ENCODE measurements at regions not wholly inside any gene's neighbourhood (a gene's known extent, or its start where the extent isn't known, plus 50 kb on each side); places are given as distances from the start of the nearest gene placed in this dataset.
"Not testable (repeated sequence)": the region's sequence is repeated elsewhere in the genome, so short reads cannot be mapped to it uniquely, and the experiment has no call there.

- no peak for DNase-seq
Measured at GRCh38 chr16:79965718-79966117, 365.2 kb upstream of the MAF start.

DNA sequence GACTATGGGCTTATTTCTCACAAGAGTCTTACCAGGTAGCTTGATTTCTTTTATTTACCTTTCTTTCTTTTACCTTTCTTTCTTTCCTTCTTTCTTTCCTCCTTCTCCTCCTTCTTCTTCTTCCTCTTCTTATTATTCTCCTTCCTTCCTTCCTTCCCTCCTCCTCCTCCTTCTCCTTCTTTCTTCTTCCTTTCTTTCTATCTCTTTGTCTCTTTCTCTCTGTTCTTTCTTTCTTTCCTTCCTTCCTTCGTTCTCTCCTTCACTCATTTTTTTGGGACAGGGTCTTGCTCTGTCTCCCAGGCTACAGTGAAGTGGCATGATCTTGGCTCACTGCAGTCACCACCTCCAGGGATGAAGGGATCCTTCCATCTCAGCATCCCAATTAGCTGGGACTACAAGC is 363.6 kb upstream of the MAF start:
- DNase-seq = no peak

DNA sequence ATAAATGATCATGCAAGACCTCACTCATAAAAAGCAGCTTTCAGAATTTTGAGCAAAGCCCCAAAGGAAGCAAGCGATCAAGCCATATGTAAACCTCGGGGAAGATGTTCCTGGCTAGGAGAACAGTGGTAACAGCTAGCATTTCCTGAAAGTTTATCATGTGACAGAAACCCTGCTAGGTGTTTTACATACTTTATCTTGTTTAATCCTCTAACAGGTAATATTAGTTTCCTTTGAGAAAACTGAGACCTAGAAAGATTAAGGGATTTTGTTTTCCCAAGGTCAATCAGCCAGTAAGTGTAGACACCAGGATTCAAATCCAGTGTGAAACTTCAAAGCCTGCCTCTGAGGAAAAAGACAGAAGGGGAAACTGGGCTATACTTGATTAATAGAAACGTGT is 362.4 kb upstream of the MAF start:
- DNase-seq = no peak

- no peak for DNase-seq
Measured at GRCh38 chr16:79959226-79959625, 358.7 kb upstream of the MAF start.

DNA sequence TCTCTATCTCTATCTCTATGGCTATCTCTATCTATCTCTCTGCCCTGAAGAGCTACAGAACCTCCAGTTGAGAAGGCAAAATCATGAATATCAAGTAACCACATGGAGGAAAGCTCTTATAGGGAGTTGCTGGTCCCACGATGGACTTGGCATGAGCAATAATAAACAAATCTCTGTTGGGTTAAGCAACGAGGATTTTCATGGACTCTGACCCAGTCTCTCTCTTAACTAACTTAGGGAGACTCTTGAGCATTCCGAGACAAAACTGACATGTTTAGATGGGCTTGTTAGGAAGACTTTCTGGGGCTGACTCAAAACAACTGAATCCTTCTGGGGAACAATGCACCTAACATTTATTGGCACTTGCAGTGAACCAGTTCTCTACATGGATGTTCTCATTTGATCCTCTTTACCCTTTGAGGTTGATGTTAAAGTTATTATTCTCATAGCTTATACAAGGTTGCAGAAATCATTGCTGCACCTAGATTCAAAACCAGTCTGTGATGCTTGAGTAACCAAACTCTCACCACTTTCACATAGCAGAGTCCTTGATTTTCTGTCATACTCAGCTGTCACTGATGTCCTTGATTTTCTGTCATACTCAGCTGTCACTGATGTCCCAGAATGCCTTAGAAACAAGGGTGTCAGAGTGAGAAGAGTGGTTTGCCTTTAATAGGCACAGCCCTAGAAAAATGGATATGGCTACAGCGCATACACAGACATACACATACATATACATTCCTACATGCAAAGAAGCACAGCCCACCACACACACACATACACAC is 354.6 kb upstream of the MAF start:
- DNase-seq = no peak

DNA sequence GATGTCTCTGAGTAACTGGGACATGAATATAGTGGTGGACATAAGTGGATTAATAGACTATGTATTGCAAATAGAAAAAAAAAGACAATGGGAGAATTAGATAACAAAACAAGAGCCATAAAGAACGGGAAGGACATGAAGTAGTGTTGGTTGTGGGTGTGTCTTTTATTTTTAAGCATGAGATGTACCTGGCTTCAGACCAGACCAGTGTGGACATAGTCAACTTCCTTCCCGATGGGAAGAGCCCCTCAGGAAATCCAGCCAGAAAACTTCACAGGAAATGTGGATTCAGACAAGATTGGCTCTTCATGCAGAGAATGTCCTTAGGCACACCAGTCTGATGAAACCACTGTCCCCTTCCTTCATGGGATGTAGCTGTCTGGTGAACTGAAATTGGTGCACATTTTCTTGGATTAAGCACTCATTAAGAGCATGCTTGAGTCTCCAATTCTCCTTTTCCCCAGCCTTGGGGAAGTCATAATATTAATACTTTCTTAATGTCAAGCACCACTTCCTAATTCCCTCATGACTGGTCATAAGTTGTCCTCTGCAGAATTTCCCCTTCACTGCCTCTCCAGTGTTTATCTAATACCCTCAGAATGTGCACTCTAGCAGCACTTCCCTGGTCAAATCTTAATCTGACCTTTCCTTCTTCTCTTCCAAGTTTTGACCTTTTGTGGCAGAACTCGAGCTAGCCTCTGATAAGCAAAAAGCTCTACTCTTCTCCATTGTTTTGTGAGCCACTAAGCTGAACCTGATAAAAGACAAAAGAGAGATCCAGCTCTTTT is 350.6 kb upstream of the MAF start:
- DNase-seq = no peak

DNA sequence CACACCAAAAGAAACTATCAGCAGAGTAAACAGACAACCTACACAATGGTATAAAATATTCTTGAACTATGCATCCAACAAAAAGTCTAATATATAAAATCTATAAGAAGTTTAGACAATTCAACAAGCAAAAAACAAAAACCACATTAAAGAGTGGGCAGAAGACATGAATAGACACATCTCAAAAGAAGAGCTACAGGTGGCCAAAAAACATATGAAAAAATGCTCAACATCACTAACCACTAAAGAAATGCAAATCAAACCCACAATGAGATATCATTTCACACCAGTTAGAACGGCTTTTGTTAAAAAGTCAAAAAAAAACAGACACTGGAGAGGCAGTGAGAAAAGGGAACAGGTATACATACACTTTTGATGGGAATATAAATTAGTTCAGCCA is 348.9 kb upstream of the MAF start:
- DNase-seq = no peak

DNA sequence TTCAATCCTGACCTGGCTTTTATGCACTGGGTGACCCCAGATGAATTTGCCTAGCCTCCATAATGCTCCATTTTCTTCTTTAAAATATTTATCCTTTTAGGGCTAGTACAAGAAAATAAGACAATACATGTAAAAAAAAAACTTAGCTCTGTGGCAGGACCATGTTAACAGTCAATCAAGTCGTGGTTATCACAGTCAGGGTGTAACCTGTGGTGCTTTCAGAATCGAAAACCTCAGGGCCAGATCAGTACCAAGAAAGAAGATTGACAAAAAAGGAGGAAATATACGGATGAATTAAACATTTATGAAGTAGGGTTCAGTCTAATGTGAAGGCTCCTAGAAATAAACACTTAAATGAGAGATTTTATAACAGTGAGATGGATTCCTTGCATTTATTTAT is 347.2 kb upstream of the MAF start:
- no peak for DNase-seq

- DNase-seq = no peak
Measured at GRCh38 chr16:79946252-79946651, 345.7 kb upstream of the MAF start.

- DNase-seq = no peak
Measured at GRCh38 chr16:79943736-79944135, 343.2 kb upstream of the MAF start.

DNA sequence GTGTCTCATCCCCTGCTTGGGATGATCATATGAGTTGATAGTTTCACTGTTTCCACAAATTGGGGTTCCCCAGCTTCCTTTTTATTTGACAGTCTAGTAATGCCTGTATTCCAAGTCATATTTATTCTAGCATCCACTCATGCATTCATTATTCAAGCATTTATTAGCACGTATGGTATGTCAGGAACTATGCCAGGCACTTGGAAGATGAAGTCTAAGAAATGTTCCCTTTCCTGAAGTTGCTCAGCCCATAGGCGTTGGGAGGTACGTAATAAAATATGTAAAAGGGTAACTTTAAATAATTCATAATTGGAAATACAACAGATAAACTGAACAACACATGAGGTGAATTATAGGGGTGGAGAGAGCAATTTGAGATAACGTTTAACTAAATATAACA is 338.0 kb upstream of the MAF start:
- DNase-seq = no peak

DNA sequence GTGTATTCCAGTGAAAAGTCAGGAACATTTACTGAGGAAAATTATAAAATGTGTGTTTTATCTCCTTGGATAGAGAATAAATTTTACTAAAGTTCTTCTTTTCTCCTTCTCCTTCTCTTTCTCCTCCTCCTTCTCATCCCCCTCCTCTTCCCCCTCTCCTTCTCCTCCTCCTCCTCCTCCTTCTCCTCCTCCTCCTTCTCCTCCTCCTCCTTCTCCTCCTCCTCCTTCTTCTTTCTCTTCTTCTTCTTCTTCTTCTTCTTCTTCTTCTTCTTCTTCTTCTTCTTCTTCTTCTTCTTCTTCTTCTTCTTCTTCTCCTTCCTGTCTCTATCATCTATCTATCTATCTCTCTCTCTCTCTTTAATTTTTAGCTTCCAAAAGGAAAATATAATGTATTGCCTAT is 337.1 kb upstream of the MAF start:
- DNase-seq = not testable (repeated sequence)

- no peak for DNase-seq
Measured at GRCh38 chr16:79933603-79934002, 333.1 kb upstream of the MAF start.

DNA sequence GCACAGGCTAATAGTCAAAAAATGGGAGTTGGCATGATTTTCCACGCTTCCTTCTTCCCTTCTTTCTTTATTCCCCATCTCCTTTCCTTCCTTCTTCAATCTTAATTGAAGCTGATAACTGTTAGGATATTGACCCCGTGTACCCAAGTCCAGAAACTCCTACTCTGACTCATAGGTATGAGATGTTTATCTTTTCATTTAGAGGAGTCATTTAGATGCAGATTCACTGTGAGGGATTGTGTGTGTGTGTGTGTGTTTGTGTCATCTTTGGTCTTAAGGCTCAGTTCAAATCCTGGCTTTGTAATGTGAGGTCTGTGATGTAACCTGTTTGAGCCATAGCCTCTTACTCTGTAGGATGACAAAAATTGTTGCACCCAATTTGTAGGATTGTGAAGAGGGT is 332.0 kb upstream of the MAF start:
- DNase-seq = no peak

DNA sequence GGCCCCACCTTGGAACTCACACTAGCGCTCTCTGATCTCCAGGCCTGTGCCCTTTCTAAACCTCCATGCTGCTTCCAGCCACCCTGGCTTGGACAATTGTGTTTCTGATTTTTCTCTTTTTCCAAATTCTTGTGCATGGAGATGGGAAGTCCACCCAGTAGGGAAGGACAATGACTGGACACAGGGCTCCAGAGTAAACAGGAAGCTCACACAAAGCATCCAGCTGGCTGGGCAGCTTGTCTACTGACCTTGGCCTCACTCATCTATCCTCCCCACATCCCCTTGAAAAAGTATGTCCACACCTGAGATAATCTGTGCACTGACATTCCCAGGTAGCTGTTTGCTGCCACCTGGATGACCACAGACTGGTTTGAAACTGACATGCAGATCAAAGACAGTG is 331.2 kb upstream of the MAF start:
- no peak for DNase-seq

DNA sequence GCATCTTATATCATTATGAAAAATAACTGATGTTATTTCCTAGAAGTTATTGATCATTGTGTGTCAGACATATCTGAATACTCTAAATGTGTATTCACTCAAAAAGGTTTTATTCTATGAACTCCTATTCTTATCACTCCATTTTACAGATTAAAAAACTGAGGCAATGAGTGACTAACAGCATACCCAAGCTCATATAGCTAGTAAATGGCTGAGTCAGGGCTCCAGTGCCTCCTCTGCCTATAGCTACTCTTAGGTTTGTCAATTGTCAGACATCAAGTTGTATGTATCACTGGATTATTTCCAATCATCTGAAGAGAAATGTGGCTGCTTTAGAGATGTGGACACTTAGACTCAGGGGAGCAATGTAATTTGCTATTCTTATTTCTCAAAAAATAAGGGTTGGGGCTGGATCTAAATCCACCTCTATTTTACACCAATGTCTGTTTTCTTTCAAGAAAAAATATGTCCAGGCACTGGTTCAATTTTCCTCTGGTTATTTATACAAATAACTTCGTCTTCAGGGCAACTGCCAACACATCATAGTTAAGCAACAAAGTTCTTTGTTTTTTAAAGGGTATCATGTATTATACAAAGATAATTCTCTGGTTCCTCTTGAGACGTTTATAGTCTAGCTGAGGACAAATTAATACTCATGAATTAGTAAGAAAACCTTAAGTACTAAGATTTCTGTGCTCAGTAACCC is 328.9 kb upstream of the MAF start:
- no peak for DNase-seq

- no peak for DNase-seq
Measured at GRCh38 chr16:79928142-79928873, 327.8 kb upstream of the MAF start.

DNA sequence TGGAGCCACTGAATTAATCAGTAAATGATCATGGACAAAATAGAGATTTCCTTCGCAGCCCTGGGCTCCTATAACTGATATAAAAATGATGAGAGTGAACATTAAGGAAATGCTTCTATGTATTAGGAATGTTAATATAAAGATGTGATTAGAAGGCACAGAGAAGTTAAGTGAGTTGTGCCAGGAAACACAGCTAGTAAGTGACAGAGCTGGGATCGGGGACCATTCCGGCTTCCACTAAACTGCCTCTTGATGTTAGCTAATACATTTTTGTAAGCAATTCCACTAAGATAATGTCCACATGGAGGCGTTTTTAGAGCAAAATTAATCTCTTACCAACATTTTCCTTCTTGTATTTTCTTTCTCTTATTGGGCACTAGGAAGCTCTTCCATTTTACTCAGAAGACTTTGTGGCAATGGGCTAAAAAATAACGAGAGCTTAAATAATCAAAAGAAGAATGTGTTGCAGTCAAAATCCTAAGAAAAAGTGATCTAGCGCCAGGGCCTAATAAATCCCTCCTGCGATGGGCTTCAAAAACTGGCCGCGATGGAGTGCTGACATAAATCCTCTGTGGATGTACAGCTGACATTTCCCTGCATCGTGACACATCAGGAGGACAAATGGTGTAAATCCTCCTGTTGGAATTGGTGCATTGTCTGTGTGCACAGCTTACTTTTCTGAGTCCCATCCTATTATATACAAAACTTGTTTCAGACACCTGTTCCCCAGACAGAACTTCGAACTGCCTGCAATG is 326.1 kb upstream of the MAF start:
- no peak for DNase-seq

DNA sequence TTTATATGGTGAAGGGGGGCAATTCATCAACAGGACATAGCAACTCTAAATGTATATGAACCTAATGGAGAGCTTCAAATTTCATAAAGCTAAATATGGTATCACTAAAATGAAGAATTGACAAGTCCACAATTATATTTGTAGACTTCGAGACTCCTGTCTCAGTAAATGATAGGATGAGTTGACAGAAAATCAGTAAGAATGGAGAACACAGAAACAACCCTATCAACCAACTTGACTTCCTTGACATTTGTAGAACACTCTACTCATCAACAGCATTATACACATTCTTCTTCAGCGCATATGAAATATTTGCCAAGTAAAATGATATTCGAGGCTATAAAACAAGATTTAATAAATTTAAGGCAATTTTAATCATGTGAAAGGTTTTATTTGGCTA is 322.9 kb upstream of the MAF start:
- no peak for DNase-seq

DNA sequence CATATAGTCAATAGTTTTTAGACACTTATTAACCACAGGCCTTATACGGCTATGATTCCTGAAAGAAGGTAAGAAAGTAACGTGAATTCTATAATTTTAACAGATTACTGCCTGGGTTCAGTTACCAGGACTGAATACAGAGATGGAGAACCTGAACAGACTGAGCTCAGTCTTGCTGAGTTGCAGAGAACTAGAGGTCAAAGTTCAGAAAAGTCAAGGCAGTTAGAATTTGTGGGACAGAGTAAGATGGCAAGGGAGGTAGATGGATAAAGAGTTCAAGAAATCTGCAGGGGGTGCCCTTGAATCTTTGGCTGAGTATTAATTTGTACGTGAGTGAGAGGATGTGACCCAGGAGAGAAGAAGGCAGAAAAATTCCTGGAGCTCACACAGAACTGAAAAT is 320.1 kb upstream of the MAF start:
- DNase-seq = no peak

- DNase-seq = no peak
Measured at GRCh38 chr16:79918916-79919315, 318.4 kb upstream of the MAF start.

DNA sequence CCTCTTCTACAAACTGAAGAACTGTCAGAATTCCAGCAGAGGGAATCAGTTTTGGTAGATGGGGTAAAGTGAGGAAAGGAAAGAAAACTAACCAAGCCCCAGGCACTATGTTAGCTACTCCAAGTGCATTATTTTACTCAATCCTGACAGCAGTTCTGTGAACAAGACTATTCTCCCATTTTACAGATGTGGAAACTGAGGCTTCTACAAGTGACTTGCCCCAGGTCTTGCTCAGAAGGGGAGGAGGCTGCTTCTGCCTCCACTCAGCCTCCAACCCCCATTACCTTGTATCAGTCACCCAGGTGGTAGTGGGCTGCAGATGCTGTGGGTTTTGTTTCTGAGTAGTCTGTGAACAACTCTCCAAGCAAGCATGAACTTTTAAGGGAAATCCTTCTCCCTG is 315.2 kb upstream of the MAF start:
- DNase-seq = no peak
